ENCODE measurements at regions not wholly inside any gene's neighbourhood (a gene's known extent, or its start where the extent isn't known, plus 50 kb on each side); places are given as distances from the start of the nearest gene placed in this dataset.

GRCh38 chr13:18953139-18953930 lies 228.3 kb downstream of the TUBA3C start:
- TF ChIP-seq CTCF (conservative IDR thresholded peaks at IDR 0.05; ENCODE audit: low read length), result no peak
- TF ChIP-seq EZH2phosphoT487 (IDR thresholded peaks at IDR 0.05; ENCODE audit: borderline replicate concordance, low read depth, low read length), result no peak

Data from OCI-LY7 (cell line).